ENCODE measurements at regions not wholly inside any gene's neighbourhood (a gene's known extent, or its start where the extent isn't known, plus 50 kb on each side); places are given as distances from the start of the nearest gene placed in this dataset.
"Not testable (repeated sequence)": the region's sequence is repeated elsewhere in the genome, so short reads cannot be mapped to it uniquely, and the experiment has no call there.

DNA sequence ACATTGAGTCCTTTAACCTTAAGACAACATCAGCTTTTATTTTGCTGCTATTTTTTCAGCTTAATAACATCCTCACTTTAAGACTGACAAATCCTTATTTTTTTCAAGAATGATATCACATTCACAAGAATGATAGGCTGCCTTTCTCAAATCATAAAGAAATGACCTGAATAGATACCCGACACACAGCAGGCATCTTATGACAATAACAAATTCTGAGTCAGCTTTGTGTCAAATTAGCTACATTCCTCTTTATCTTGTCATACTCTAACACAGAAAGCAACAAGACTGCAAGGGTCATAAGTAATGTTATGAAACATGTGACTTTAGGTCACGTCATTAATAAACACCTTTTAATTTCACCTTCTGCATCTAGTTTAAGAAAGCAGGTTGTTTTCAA lies 2387.6 kb downstream of the PCDH7 start:
- Mint-ChIP-seq H3K9me3 (ENCODE audit: unreplicated experiment) (peaks cover 13% of the 10 kb centered on the region), H3K27ac (ENCODE audit: low read depth, unreplicated experiment) (no peak overlapping the region), H3K27me3 (ENCODE audit: insufficient read depth, unreplicated experiment) (no peaks in the 10 kb centered on the region), H3K4me1 (ENCODE audit: insufficient read depth, unreplicated experiment) (peaks cover 17% of the 10 kb centered on the region), H3K4me3 (ENCODE audit: unreplicated experiment) (no peak overlapping the region), H3K36me3 (ENCODE audit: insufficient read depth, unreplicated experiment) (no peaks in the 10 kb centered on the region)
- intact Hi-C loops (cut with micrococcal nuclease): no loop called here
- DNase-seq (ENCODE audit: unreplicated experiment): peak; percentile 27
- ChIA-PET POLR2A (no interaction called here), CTCF (no interaction called here)
- TF ChIP-seq, protein P1, sequence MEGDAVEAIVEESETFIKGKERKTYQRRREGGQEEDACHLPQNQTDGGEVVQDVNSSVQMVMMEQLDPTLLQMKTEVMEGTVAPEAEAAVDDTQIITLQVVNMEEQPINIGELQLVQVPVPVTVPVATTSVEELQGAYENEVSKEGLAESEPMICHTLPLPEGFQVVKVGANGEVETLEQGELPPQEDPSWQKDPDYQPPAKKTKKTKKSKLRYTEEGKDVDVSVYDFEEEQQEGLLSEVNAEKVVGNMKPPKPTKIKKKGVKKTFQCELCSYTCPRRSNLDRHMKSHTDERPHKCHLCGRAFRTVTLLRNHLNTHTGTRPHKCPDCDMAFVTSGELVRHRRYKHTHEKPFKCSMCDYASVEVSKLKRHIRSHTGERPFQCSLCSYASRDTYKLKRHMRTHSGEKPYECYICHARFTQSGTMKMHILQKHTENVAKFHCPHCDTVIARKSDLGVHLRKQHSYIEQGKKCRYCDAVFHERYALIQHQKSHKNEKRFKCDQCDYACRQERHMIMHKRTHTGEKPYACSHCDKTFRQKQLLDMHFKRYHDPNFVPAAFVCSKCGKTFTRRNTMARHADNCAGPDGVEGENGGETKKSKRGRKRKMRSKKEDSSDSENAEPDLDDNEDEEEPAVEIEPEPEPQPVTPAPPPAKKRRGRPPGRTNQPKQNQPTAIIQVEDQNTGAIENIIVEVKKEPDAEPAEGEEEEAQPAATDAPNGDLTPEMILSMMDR (IDR thresholded peaks at IDR 0.05; ENCODE audit: unreplicated experiment): no peak
- BruUV-seq (replicated peaks): no TSS peak

DNA sequence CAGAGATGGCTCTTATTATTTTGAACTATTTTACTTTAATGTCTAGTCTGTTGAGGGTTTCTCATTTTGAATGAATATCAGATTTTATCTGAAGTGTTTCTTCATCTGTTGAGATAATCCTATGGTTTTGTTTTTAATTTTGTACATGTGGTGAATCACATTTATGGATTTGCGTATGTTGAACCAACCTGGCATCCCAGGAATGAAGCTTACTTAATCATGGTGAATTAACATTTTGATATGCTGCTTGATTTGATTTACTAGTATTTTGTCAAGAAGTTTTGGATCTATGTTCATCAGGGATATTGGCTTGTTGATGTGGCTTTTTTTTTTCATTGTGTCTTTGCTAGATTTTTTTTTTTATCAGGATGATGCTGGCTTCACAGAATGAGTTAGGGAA lies 2390.9 kb downstream of the PCDH7 start:
- H3K27me3 Mint-ChIP-seq (ENCODE audit: insufficient read depth, unreplicated experiment): no peaks in the 10 kb centered on the region
- ChIA-PET CTCF (interaction anchor here (0.6 kb wide), 1 partner anchor 1274 kb away, joined by 3 read pairs; no protein-coding TSS in a partner anchor), POLR2A (no interaction called here)
- TF ChIP-seq, protein P1 (IDR thresholded peaks at IDR 0.05; ENCODE audit: unreplicated experiment): no peak
- H3K9me3 Mint-ChIP-seq (ENCODE audit: unreplicated experiment): peaks cover 15% of the 10 kb centered on the region
- no peaks in the 10 kb centered on the region for H3K36me3 Mint-ChIP-seq (ENCODE audit: insufficient read depth, unreplicated experiment)
- intact Hi-C loops (cut with micrococcal nuclease): no loop called here
- H3K27ac Mint-ChIP-seq (ENCODE audit: low read depth, unreplicated experiment): peak overlapping the region; percentile 39
- no peak overlapping the region for H3K4me3 Mint-ChIP-seq (ENCODE audit: unreplicated experiment)
- BruUV-seq (replicated peaks): no TSS peak
- peaks cover 5% of the 10 kb centered on the region for H3K4me1 Mint-ChIP-seq (ENCODE audit: insufficient read depth, unreplicated experiment)
- no peak for DNase-seq (ENCODE audit: unreplicated experiment)

GRCh38 chr4:33116871-33117270 lies 2396.7 kb downstream of the PCDH7 start:
- Mint-ChIP-seq H3K27me3 (ENCODE audit: insufficient read depth, unreplicated experiment) (no peaks in the 10 kb centered on the region), H3K4me1 (ENCODE audit: insufficient read depth, unreplicated experiment) (no peaks in the 10 kb centered on the region), H3K4me3 (ENCODE audit: unreplicated experiment) (no peak overlapping the region), H3K27ac (ENCODE audit: low read depth, unreplicated experiment) (no peak overlapping the region), H3K36me3 (ENCODE audit: insufficient read depth, unreplicated experiment) (no peaks in the 10 kb centered on the region), H3K9me3 (ENCODE audit: unreplicated experiment) (peaks cover 28% of the 10 kb centered on the region)
- CTCF ChIA-PET: no interaction called here
- TF ChIP-seq, protein P1 (IDR thresholded peaks at IDR 0.05; ENCODE audit: unreplicated experiment): no peak
- intact Hi-C loops (cut with micrococcal nuclease): no loop called here
- no peak for DNase-seq (ENCODE audit: unreplicated experiment)
- BruUV-seq (replicated peaks): no TSS peak
- POLR2A ChIA-PET: no interaction called here

- peaks cover 9% of the 10 kb centered on the region for H3K4me1 Mint-ChIP-seq (ENCODE audit: insufficient read depth, unreplicated experiment)
Measured at GRCh38 chr4:33126002-33126401, 2405.8 kb downstream of the PCDH7 start.

DNA sequence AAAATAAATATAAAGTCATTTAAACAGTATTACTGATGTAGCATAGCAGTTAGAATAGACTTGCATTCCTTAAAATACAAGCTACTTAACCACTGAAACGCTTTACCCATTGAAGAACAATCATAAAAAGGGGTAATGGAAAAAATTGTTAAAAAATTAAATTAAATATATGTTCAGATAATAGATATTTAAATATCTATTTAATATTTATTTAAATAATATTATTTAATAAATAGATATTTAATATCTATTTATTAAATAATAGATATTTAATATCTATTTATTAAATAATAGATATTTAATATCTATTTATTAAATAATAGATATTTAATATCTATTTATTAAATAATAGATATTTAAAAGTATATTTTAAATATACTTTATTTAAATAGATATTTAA lies 2410.5 kb downstream of the PCDH7 start:
- H3K27me3 Mint-ChIP-seq (ENCODE audit: insufficient read depth, unreplicated experiment); CTCF ChIA-PET; POLR2A ChIA-PET; H3K27ac Mint-ChIP-seq (ENCODE audit: low read depth, unreplicated experiment); intact Hi-C loops (cut with micrococcal nuclease); DNase-seq (ENCODE audit: unreplicated experiment); H3K36me3 Mint-ChIP-seq (ENCODE audit: insufficient read depth, unreplicated experiment); BruUV-seq (replicated peaks); H3K9me3 Mint-ChIP-seq (ENCODE audit: unreplicated experiment); H3K4me3 Mint-ChIP-seq (ENCODE audit: unreplicated experiment): not testable (repeated sequence)
- H3K4me1 Mint-ChIP-seq (ENCODE audit: insufficient read depth, unreplicated experiment): peaks cover 13% of the 10 kb centered on the region

More at GRCh38 chr4:33126002-33126401, 2405.8 kb downstream of the PCDH7 start:
- DNase-seq (ENCODE audit: unreplicated experiment): no peak
- no peak overlapping the region for H3K27ac Mint-ChIP-seq (ENCODE audit: low read depth, unreplicated experiment)
- H3K4me3 Mint-ChIP-seq (ENCODE audit: unreplicated experiment): no peak overlapping the region
- TF ChIP-seq, protein P1 (IDR thresholded peaks at IDR 0.05; ENCODE audit: unreplicated experiment): no peak
- CTCF ChIA-PET: no interaction called here
- H3K27me3 Mint-ChIP-seq (ENCODE audit: insufficient read depth, unreplicated experiment): no peaks in the 10 kb centered on the region
- POLR2A ChIA-PET: no interaction called here
- intact Hi-C loops (cut with micrococcal nuclease): no loop called here
- H3K9me3 Mint-ChIP-seq (ENCODE audit: unreplicated experiment): no peaks in the 10 kb centered on the region
- H3K36me3 Mint-ChIP-seq (ENCODE audit: insufficient read depth, unreplicated experiment): no peaks in the 10 kb centered on the region
- BruUV-seq (replicated peaks): no TSS peak

Measured in MCF 10A (cell line).